DND-41 (cell line): ENCODE measurements at regions not wholly inside any gene's neighbourhood (a gene's known extent, or its start where the extent isn't known, plus 50 kb on each side); places are given as distances from the start of the nearest gene placed in this dataset.

Experiments
- EZH2 ChIP-seq: IDR thresholded peaks from 3 replicates; pipeline ENCODE4 v1.6.1; 2012; ENCODE audit warnings: borderline replicate concordance, low read depth, mild to moderate bottlenecking, moderate library complexity, low read length, inconsistent platforms; ENCODE audit not compliant: severe bottlenecking
- TF ChIP-seq, protein P1 (sequence below): IDR thresholded peaks from 2 replicates; pipeline ENCODE4 v1.5.1; 2012; ENCODE audit warnings: borderline replicate concordance, low read length, moderate library complexity, mild to moderate bottlenecking; ENCODE audit not compliant: poor library complexity, severe bottlenecking; ENCODE audit errors: extremely low read depth

DNA sequence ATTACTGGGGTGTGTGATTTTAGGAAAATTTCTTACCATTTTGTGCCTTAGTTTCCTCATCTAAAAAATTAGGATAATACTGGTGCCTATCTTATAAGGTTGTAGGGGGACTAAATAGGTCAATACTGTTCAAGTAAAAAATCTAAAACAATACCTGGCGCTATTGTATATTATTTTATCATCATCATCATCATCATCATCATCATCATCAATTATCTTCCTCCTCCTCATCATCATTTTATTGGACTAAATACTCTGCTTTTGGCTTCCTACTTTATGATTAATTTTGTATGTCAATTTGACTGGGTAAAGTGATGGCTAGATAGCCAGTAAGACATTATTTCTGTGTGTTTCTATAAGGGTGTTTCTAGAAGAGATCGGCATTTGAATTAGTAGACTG lies 435.5 kb downstream of the DHX35 start:
- TF ChIP-seq EZH2, result no peak
- TF ChIP-seq, protein P1, sequence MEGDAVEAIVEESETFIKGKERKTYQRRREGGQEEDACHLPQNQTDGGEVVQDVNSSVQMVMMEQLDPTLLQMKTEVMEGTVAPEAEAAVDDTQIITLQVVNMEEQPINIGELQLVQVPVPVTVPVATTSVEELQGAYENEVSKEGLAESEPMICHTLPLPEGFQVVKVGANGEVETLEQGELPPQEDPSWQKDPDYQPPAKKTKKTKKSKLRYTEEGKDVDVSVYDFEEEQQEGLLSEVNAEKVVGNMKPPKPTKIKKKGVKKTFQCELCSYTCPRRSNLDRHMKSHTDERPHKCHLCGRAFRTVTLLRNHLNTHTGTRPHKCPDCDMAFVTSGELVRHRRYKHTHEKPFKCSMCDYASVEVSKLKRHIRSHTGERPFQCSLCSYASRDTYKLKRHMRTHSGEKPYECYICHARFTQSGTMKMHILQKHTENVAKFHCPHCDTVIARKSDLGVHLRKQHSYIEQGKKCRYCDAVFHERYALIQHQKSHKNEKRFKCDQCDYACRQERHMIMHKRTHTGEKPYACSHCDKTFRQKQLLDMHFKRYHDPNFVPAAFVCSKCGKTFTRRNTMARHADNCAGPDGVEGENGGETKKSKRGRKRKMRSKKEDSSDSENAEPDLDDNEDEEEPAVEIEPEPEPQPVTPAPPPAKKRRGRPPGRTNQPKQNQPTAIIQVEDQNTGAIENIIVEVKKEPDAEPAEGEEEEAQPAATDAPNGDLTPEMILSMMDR, result no peak
